BLaER1 treated with 17β-estradiol and CSF1 and Interleukin-3, amounts not matched to agents 10 nM and 100 nM (cell line): ENCODE measurements at regions not wholly inside any gene's neighbourhood (a gene's known extent, or its start where the extent isn't known, plus 50 kb on each side); places are given as distances from the start of the nearest gene placed in this dataset.
A peak's percentile ranks its signal among the peaks of the same experiment; 100 is the strongest.

Experiments used
- H3K27ac ChIP-seq, 11 experiments: shearing (Covaris generic); formaldehyde crosslinking; 2 replicates each; pipeline ENCODE4 v1.8.1; 2022
- H3K27me3 ChIP-seq, 11 experiments: shearing (Covaris generic); formaldehyde crosslinking; 2 replicates each; pipeline ENCODE4 v1.8.1; 2022
- H3K36me3 ChIP-seq, 11 experiments: shearing (Covaris generic); formaldehyde crosslinking; 2 replicates each; pipeline ENCODE4 v1.8.1; 2022
- H3K4me1 ChIP-seq, 10 experiments: shearing (Covaris generic); formaldehyde crosslinking; 2 replicates each; pipeline ENCODE4 v1.8.1; 2022
- H3K4me2 ChIP-seq, 11 experiments: shearing (Covaris generic); formaldehyde crosslinking; 2 replicates each; pipeline ENCODE4 v1.8.1; 2022
- H3K4me3 ChIP-seq, 10 experiments: shearing (Covaris generic); formaldehyde crosslinking; 2 replicates each; pipeline ENCODE4 v1.8.1; 2022
- H3K9ac ChIP-seq, 11 experiments: shearing (Covaris generic); formaldehyde crosslinking; 2 replicates each; pipeline ENCODE4 v1.8.1; 2022
- H3K9me3 ChIP-seq, 11 experiments: shearing (Covaris generic); formaldehyde crosslinking; replicated peaks in 1 of 11; 2 replicates each; pipeline ENCODE4 v1.8.1; 2022
- H4K20me1 ChIP-seq, 11 experiments: shearing (Covaris generic); formaldehyde crosslinking; 2 replicates each; pipeline ENCODE4 v1.8.1; 2022
- Cebpa-rat ChIP-seq, 11 experiments: shearing (Covaris generic); IDR thresholded peaks; 2 replicates each; pipeline ENCODE4 v1.8.1; 2022

DNA sequence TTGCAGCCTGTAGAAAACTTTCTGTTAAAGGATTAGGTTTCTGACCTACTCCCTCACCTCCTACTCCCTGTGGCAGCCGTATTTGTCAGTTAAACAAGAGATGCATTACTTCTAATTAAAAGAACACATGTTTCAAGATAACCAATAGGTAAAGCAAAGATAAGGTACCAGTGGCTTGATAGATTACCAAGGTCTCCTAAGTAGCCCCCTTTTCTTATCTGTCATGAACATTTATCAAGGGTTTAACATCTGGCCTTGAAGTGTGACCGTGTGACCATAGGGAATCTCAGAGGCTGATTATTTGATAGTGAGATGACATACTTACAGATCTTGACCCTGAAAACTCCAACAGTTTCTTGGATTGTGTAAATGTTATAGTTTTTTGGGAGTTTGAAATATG is 764.0 kb upstream of the EDIL3 start:
- no peak overlapping the region for H3K9ac ChIP-seq
- H3K4me1 ChIP-seq: no peaks in the 10 kb centered on the region
- TF ChIP-seq Cebpa-rat (IDR thresholded peaks at IDR 0.05): no peak
- H3K27ac ChIP-seq: no peak overlapping the region
- H3K9me3 ChIP-seq: no peaks in the 10 kb centered on the region
- no peaks in the 10 kb centered on the region for H3K36me3 ChIP-seq
- no peak overlapping the region for H3K4me2 ChIP-seq
- no peak overlapping the region for H3K4me3 ChIP-seq
- H3K27me3 ChIP-seq: no peaks in the 10 kb centered on the region
- no peaks in the 10 kb centered on the region for H4K20me1 ChIP-seq

DNA sequence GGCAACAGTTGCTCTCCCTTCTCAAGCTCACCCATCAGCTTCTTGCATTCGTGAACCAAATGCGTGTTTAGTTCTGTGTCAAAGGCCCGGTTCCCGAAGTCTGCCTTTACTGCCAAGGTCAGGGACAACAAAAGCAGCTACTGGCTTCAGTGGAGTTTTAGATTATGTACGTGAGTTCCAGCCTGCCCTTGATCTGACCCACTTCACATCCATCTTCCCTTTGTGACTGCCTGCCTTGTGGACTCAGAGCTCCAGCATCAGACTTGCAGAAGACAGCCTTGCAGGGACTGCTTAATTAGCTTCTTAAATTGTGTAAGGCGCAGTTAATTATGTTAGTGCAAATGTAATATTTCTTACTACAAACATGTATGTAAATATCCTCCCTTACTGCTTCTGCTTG is 774.7 kb upstream of the EDIL3 start:
- no peaks in the 10 kb centered on the region for H3K9me3 ChIP-seq
- no peak overlapping the region for H3K4me3 ChIP-seq
- no peaks in the 10 kb centered on the region for H3K36me3 ChIP-seq
- H3K4me1 ChIP-seq: no peaks in the 10 kb centered on the region
- no peaks in the 10 kb centered on the region for H4K20me1 ChIP-seq
- TF ChIP-seq Cebpa-rat (IDR thresholded peaks at IDR 0.05): no peak
- H3K27ac ChIP-seq: no peak overlapping the region
- H3K27me3 ChIP-seq: no peaks in the 10 kb centered on the region
- no peak overlapping the region for H3K4me2 ChIP-seq
- no peak overlapping the region for H3K9ac ChIP-seq

DNA sequence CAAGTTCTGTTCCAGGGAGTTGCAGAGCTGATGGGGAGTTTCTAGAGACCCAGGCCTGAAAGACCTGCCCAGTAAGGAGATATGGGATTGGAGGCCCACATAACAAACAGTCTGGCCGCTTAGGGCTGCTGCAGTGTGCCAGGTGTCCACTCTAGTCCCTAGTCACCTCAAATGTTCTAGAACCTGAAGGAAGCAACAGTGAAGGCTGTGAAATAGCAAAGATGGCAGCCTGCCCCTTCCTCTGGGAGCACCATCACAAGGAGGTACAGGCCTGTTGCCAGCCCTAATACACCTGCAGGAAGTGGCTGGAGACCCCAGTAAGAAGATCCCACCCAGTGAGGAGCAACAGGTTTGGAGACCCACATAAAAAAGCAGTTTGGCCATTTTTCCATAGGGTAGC is 783.8 kb upstream of the EDIL3 start:
- peaks cover 0 to 8% (median 0%) of the 10 kb centered on the region in 11 experiments; a peak in 5 of 22 replicates for H3K9me3 ChIP-seq
- H4K20me1 ChIP-seq: no peaks in the 10 kb centered on the region

DNA sequence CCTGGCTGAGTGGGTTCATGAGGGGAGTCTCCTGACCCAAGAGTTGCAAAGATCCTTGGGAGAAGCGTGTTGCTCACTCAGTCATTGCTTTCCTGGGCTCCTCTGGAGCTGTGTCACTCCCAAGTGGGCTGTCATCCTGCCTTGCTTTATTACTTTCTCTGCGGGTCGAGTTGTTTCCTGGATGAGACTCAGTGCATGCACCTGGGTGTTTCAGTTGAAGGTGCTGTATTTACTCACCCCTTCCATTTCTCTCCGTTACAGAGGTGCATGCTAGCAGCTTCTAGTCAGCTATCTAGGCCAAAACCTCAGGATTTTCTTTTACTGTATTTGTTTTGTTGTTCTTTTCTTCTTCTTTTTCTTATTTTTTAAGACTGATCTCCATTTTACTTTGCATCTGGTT is 785.5 kb upstream of the EDIL3 start:
- Histone ChIP-seq H4K20me1 (no peaks in the 10 kb centered on the region), H3K9ac (no peak overlapping the region), H3K27ac (no peak overlapping the region), H3K4me2 (no peak overlapping the region), H3K9me3 (peaks cover 0 to 8% (median 0%) of the 10 kb centered on the region in 11 experiments; a peak in 5 of 22 replicates), H3K27me3 (no peaks in the 10 kb centered on the region), H3K4me3 (no peak overlapping the region), H3K36me3 (no peaks in the 10 kb centered on the region), H3K4me1 (no peaks in the 10 kb centered on the region)
- TF ChIP-seq Cebpa-rat (IDR thresholded peaks at IDR 0.05): no peak

More for the DNA sequence above, 783.8 kb upstream of the EDIL3 start:
- H3K4me3 ChIP-seq: no peak overlapping the region
- H3K4me1 ChIP-seq: no peaks in the 10 kb centered on the region
- H3K9ac ChIP-seq: no peak overlapping the region
- no peak overlapping the region for H3K4me2 ChIP-seq
- no peaks in the 10 kb centered on the region for H3K36me3 ChIP-seq
- H3K27ac ChIP-seq: no peak overlapping the region
- no peaks in the 10 kb centered on the region for H3K27me3 ChIP-seq
- no peak for TF ChIP-seq Cebpa-rat (IDR thresholded peaks at IDR 0.05)

DNA sequence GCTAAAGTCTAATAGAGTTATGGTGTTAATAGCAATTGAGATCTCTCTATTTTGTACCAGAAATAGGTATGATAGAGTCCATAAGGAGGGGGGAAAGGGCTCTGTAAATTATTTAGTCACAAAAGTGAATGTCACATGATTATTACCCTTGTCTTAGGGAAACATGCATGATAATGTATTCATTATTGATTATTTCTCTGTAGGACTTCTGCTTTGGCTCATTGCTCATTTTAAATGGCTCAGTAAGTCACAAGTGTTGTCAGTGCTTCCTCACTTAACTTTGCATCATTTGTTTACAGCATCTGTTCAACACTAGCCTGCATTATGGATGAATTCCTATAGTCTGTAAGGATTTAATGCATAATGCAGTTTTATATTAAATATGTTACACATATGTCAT is 788.8 kb upstream of the EDIL3 start:
- no peak overlapping the region for H3K9ac ChIP-seq
- H3K27ac ChIP-seq: no peak overlapping the region
- no peak overlapping the region for H3K4me2 ChIP-seq
- no peak for TF ChIP-seq Cebpa-rat (IDR thresholded peaks at IDR 0.05)
- no peaks in the 10 kb centered on the region for H3K36me3 ChIP-seq
- H3K4me1 ChIP-seq: no peaks in the 10 kb centered on the region
- no peaks in the 10 kb centered on the region for H4K20me1 ChIP-seq
- H3K9me3 ChIP-seq: peaks cover 0 to 1% (median 0%) of the 10 kb centered on the region in 11 experiments; a peak in 1 of 22 replicates
- no peaks in the 10 kb centered on the region for H3K27me3 ChIP-seq
- H3K4me3 ChIP-seq: no peak overlapping the region

DNA sequence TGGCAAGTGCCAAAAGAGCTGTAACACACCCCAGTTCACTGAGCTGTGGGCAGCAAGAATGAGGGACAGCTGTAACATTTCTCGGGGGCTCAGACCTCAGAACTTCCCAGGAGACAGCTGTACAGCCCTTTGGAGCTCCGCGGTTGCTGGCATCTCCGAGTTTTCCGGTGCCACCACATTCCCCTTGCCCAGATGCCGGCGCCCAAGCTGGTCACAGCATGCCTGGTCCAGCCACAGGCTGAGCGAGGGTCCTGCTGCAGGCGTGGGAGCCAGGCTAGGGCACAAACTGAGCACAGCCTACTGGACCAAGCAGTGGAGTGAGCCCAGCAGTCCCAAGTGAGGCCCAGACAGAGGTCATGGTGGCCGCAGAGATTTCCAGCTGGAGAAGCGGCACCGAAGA is 797.7 kb upstream of the EDIL3 start:
- H3K4me2 ChIP-seq: no peak overlapping the region
- H3K4me1 ChIP-seq: no peaks in the 10 kb centered on the region
- H3K27me3 ChIP-seq: no peaks in the 10 kb centered on the region
- no peak overlapping the region for H3K4me3 ChIP-seq
- no peaks in the 10 kb centered on the region for H3K36me3 ChIP-seq
- no peak overlapping the region for H3K9ac ChIP-seq
- TF ChIP-seq Cebpa-rat (IDR thresholded peaks at IDR 0.05): no peak
- peaks cover 0 to 9% (median 0%) of the 10 kb centered on the region in 11 experiments; a peak in 6 of 22 replicates for H3K9me3 ChIP-seq
- H4K20me1 ChIP-seq: no peaks in the 10 kb centered on the region
- no peak overlapping the region for H3K27ac ChIP-seq

DNA sequence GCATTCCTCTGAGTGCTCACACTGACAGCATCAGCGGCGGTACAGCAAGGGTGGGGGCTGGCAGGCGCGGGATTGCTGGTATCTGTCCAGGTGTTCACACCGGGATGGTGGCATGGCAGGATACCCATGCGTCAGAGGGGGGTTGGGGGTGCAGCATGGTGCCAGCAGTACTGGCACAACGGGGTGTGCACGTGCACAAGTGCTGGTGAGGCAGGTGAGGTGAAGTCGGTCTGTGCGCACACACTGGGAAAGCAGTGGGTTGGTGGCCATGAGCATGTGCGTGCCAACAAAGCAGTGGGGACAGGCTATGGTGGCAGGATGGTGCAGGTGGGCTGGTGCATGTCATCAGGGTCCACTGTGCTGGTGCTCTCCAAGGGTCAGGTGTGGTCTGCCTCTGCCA is 819.6 kb upstream of the EDIL3 start:
- Histone ChIP-seq H3K36me3 (no peaks in the 10 kb centered on the region), H3K4me1 (peaks cover 0 to 10% (median 0%) of the 10 kb centered on the region in 10 experiments; a peak in 4 of 20 replicates), H3K27me3 (no peaks in the 10 kb centered on the region), H3K4me2 (no peak overlapping the region), H3K9ac (no peak overlapping the region), H4K20me1 (no peaks in the 10 kb centered on the region), H3K9me3 (no peaks in the 10 kb centered on the region), H3K4me3 (no peak overlapping the region), H3K27ac (no peak overlapping the region)
- no peak for TF ChIP-seq Cebpa-rat (IDR thresholded peaks at IDR 0.05)

DNA sequence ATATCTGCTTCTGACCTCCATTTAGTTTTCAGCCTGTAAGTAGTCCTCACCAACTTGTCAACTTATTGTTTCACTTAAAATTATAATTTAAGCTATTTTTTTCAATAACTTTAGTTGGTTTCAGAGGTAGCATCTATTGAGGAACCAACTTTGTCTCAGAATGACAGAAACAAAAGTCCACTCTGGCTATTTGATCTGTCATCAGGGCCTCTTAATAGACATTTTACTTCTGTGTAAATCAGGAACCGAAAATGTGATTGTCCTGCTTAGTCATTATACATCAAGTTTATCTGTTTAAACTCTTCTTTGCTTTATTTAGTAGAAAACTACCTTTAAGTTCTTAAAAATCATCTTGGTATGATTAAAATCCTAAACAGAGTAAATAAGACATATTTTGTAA is 820.8 kb upstream of the EDIL3 start:
- no peak overlapping the region for H3K9ac ChIP-seq
- no peaks in the 10 kb centered on the region for H3K9me3 ChIP-seq
- H3K27ac ChIP-seq: no peak overlapping the region
- peak overlapping the region in 2 of 11 experiments; percentile 16 to 34; a peak in 1 of 22 replicates for H3K4me2 ChIP-seq
- peaks cover 0 to 10% (median 0%) of the 10 kb centered on the region in 10 experiments; a peak in 4 of 20 replicates for H3K4me1 ChIP-seq
- H3K4me3 ChIP-seq: no peak overlapping the region
- no peak for TF ChIP-seq Cebpa-rat (IDR thresholded peaks at IDR 0.05)
- no peaks in the 10 kb centered on the region for H4K20me1 ChIP-seq
- no peaks in the 10 kb centered on the region for H3K27me3 ChIP-seq
- H3K36me3 ChIP-seq: no peaks in the 10 kb centered on the region

DNA sequence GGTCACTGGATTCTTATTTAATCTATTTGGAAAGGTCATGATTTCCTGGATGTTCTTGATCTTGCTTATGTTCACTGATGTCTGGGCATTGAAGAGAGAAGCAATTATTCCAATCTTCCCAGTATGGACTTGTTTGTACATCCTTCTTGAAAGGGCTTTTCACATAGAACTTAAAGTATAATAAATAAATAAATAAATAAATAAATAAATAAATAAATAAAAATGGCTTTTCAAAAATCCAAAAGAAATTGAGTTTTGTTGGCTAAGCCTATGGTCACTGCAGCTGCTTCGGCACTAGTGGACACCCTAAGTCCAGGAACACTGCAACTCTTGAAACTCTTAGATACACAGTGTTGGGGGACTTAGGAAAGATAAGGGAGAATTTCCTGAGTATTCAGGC is 840.7 kb upstream of the EDIL3 start:
- H3K9me3 ChIP-seq: no peaks in the 10 kb centered on the region
- H3K27me3 ChIP-seq: no peaks in the 10 kb centered on the region
- H4K20me1 ChIP-seq: no peaks in the 10 kb centered on the region
- H3K36me3 ChIP-seq: no peaks in the 10 kb centered on the region
- 0 out of 20 replicates have a peak, but pooled peaks cover 0 to 4% (median 0%) of the 10 kb centered on the region in 10 experiments for H3K4me1 ChIP-seq
- H3K9ac ChIP-seq: no peak overlapping the region
- no peak for TF ChIP-seq Cebpa-rat (IDR thresholded peaks at IDR 0.05)
- no peak overlapping the region for H3K27ac ChIP-seq
- H3K4me3 ChIP-seq: no peak overlapping the region
- H3K4me2 ChIP-seq: no peak overlapping the region

DNA sequence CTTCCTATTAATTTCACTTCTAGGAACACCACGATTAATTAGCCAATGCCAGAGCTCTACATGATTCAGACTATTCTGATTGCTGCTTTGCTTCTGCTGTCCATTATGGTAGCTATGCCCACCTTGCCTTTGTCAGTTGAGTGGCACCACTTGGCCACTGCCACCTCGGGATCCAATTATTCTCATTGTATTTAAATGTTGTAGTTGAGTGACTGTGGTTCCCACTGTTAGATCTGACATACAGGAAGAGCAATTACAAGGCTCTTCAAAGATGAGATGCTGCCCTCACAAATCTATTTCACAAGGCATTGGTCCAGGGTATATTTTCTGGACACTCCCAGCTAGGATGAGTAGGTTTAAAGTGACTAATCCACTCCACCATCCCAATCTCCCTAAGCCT is 864.5 kb upstream of the EDIL3 start:
- peaks cover 0 to 13% (median 0%) of the 10 kb centered on the region in 10 experiments; a peak in 3 of 20 replicates for H3K4me1 ChIP-seq
- H4K20me1 ChIP-seq: no peaks in the 10 kb centered on the region
- no peak overlapping the region for H3K9ac ChIP-seq
- no peak overlapping the region for H3K4me2 ChIP-seq
- H3K9me3 ChIP-seq: peaks cover 0 to 17% (median 10%) of the 10 kb centered on the region in 11 experiments; a peak in 13 of 22 replicates
- no peaks in the 10 kb centered on the region for H3K27me3 ChIP-seq
- H3K36me3 ChIP-seq: no peaks in the 10 kb centered on the region
- H3K27ac ChIP-seq: no peak overlapping the region
- no peak for TF ChIP-seq Cebpa-rat (IDR thresholded peaks at IDR 0.05)
- no peak overlapping the region for H3K4me3 ChIP-seq
